ENCODE measurements at regions not wholly inside any gene's neighbourhood (a gene's known extent, or its start where the extent isn't known, plus 50 kb on each side); places are given as distances from the start of the nearest gene placed in this dataset.
"Not testable (repeated sequence)": the region's sequence is repeated elsewhere in the genome, so short reads cannot be mapped to it uniquely, and the experiment has no call there.

GRCh38 chr20:53801609-53802370, 208.2 kb upstream of the ZNF217 start:
- intact Hi-C loops (cut with micrococcal nuclease) = no loop called here

DNA sequence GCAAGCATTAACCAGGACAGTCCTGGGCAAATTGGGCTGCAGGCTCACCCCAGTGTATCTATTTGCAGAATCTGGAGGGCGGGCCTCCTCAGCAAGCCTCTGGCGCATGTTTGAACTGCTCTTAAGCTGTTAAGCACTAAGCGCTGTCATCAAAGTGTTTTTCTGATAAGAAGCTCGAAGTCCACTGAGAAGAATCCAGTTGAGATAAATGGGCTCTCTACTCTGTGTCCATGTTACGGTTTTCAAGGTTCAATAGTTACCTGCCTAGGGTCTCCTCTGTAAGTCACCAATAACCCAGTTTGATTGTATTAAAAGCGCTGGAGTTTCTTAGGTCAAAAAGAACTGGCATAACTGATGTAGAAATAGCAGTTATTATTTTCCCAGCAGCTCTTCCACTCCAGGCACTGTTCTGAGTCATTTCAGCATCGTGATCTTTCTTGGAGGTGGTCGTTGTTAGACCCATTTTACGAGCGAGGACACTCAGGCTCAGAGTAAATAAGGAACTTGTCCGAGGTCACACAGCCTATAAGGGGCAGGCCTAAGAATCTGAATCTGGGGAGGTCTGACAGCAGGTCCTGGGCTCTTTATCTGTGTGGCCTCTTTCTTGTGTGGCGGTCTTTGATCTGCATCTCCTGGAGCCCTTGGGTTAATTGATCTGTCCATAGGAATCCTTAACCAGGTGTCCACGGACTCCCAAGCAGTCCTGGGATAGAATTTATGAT, 207.4 kb upstream of the ZNF217 start:
- intact Hi-C loops (cut with micrococcal nuclease) = no loop called here

- intact Hi-C loops (cut with micrococcal nuclease) = no loop called here
Observed at GRCh38 chr20:53800418-53800817, 206.8 kb upstream of the ZNF217 start.

DNA sequence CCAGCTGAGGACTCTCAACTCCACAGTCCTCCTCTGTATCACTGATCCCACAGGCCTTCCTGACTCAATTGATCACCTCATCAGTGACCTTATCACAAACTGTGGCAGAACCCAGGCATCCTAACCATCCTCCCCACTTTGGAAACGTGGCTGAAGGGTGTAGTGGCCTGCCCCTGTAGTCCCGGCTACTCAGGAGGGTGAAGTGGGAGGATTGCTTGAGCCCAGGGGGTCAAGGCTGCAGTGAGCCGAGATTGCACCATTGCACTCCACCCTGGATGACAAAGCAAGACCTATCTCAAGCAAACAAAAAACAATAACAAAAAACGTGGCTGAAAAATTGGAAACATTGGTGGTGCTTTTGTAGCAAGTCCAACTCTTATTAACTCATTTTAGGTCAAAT, 203.4 kb upstream of the ZNF217 start:
- intact Hi-C loops (cut with micrococcal nuclease) = no loop called here

DNA sequence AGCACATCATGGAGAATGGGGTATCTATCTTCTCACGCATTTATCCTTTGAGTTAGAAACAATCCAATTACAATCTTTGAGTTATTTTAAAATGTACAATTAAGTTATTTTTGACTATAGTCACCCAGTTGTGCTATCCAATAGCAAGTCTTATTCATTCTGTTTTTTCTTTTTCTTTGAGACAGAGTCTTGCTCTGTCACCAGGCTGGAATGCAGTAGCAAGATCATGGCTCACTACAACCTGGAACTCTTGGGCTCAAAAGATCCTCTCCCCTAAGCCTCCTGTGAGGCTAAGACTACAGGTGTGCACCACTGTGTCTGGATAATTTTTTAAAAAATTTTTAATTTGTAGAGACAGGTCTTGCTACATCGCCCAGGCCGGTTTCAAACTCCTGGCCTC, 201.5 kb upstream of the ZNF217 start:
- intact Hi-C loops (cut with micrococcal nuclease) = no loop called here

DNA sequence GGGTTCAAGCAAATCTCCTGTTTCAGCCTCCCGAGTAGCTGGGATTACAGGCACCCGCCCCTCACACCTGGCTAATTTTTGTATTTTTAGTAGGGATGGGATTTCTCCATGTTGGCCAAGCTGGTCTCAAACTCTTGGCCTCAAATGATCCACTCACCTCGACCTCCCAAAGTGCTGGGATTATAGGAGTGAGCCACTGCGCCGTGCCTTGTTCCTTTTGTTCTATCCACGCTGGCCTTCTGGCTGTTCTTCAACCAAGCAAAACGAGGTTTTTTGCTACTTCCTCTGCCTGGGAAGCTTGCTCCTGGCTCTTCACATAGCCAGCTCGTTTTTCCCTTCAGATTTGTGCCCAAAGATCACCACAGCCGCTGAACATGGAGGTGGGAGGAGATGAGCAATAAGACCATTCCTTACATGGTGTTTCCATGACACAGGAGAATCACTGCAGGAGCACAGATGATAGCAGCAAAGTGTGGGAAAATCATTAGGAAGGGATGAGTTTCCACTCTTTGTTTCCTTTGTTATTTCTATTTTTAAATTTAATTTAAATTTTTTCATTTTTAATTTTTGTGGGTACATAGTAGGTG, 201.0 kb upstream of the ZNF217 start:
- intact Hi-C loops (cut with micrococcal nuclease) = no loop called here

GRCh38 chr20:53793783-53794383, 200.2 kb upstream of the ZNF217 start:
- intact Hi-C loops (cut with micrococcal nuclease) = no loop called here

GRCh38 chr20:53792946-53793536, 199.4 kb upstream of the ZNF217 start:
- intact Hi-C loops (cut with micrococcal nuclease) = no loop called here

GRCh38 chr20:53789989-53790675, 196.5 kb upstream of the ZNF217 start:
- intact Hi-C loops (cut with micrococcal nuclease) = no loop called here

DNA sequence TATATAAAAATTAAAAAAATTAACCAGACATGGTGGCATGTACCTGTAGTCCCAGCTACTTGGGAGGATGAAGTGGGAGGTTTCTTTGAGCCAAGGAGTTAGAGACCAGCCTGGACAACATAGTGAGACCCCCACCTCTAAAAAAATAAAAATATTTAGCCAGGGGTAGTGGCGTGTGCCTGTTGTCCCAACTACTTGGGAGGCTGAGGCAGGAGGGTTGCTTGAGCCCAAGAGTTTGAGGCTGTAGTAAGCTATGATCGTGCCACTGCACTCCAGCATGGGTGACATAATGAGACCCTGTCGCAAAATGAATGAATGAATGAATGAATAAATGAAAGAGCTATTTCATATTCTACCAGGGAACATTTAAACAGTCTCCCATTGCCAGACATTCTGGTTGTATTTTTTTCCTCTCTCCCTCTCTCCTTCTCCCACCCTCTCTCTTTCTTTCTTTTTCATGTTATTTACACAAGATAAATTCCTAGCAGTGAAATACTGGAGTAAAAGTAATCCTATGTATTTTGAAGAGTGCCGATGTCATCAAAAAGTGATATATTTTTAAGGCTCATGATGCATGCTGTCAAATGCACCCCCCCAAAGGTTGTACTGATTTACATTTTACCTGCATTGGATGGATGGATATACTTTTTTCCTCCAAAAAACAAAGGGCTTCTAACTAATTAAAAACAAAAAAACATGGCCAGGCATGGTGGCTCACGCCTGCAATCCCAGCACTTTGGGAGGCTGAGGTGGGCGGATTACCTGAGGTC, 194.8 kb upstream of the ZNF217 start:
- intact Hi-C loops (cut with micrococcal nuclease) = no loop called here

DNA sequence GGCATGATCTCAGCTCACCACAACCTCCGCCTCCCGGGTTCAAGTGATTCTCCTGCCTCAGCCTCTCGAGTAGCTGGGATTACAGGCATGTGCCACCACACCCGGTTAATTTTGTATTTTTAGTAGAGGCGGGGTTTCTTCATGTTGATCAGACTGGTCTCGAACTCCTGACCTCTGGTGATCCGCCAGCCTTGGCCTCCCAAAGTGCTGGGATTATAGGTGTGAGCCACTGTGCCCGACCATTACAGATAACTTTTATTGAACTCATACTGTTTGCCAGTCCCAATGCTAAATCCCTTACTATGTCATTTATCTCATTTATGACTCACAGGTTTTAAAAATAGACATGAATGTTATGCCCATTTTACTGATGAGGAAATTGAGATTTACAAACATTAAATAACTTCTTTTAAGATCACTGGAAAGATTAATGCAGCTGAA, 193.9 kb upstream of the ZNF217 start:
- intact Hi-C loops (cut with micrococcal nuclease) = not testable (repeated sequence)

- intact Hi-C loops (cut with micrococcal nuclease) = no loop called here
Observed at GRCh38 chr20:53786445-53787267, 193.0 kb upstream of the ZNF217 start.

- intact Hi-C loops (cut with micrococcal nuclease) = no loop called here
Observed at GRCh38 chr20:53786071-53786444, 192.4 kb upstream of the ZNF217 start.

- intact Hi-C loops (cut with micrococcal nuclease) = no loop called here
Observed at GRCh38 chr20:53785320-53785719, 191.7 kb upstream of the ZNF217 start.

GRCh38 chr20:53783768-53784167, 190.1 kb upstream of the ZNF217 start:
- intact Hi-C loops (cut with micrococcal nuclease) = no loop called here

GRCh38 chr20:53782612-53783246, 189.1 kb upstream of the ZNF217 start:
- intact Hi-C loops (cut with micrococcal nuclease) = no loop called here

DNA sequence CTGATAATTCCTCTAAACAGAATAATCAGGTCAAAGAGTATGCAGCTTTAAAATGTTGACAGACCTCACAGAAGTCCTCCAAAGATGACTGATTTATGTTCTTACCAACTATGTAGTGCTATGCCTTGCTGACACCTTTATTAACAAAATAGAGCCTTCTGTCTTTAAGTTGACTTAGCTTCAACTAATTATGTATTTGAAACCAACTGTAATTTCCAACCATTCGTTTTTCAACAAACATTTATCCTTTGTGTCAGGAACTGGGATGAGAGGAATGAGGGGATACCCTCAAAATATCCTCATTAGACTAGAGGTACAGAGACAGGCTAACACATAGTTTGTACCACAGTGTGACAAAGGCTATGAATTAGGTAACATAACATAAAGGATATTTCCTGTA, 186.2 kb upstream of the ZNF217 start:
- intact Hi-C loops (cut with micrococcal nuclease) = no loop called here

DNA sequence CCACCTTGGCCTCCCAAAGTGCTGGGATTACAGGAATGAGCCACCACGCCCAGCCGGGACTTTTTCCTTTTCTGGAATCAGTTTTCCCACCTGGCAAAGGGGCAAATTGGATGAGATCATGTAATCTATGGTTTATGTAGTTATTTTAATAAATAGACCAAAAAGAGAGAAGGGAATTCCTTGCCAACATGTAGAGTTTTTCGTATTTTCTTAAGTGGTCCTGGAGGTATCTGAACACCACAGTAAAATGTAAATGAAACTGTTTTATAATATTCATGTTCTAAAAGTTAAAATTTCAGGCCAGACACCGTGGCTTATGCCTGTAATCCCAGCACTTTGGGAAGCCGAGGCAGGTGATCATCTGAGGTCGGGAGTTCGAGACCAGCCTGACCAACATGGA, 185.1 kb upstream of the ZNF217 start:
- intact Hi-C loops (cut with micrococcal nuclease) = no loop called here

DNA sequence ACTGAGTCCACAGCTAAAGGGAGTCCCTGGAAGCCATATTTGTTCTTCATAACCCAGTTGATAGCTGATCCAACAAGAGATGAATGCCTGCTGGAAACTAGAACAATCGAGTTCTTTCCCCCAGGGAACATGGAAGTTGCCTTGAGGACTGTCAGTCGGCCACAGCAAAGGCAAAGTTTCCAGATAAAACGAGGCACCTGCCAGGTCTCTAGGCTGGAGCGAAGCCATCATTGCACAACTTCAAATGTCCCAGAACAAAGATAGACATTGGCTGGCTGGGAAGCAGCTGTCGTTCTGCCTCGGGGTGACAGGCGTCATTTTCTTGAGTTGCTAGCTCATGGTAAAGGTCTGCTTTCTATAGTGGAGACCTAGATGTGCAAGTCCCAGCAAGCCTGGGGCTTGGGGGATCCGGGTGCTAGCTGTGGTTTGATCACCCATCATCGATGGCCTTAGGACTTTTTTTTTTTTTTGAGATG, 184.4 kb upstream of the ZNF217 start:
- intact Hi-C loops (cut with micrococcal nuclease) = no loop called here

Measured in T-helper 1 cell treated with Interleukin-12 subunit alpha and Interleukin-12 subunit beta and Interleukin-4 antibody, amounts not matched to agents 30 ng/mL and 1 ng/mL, for 36 hours (primary cell).